HG03066 (cell line): ENCODE measurements at regions not wholly inside any gene's neighbourhood (a gene's known extent, or its start where the extent isn't known, plus 50 kb on each side); places are given as distances from the start of the nearest gene placed in this dataset.

Experiments used
- ATAC-seq: cut with Tn5 transposase; IDR thresholded peaks from one replicate; pipeline ENCODE4 v1.9.1; 2021; ENCODE audit warnings: low read depth; ENCODE audit not compliant: unreplicated experiment

GRCh38 chr3:110711130-110711832 is 360.3 kb upstream of the NECTIN3 start:
- no peak for ATAC-seq

- ATAC-seq = no peak
Measured at GRCh38 chr3:110711851-110712516, 359.6 kb upstream of the NECTIN3 start.

- ATAC-seq = no peak
Measured at GRCh38 chr3:110727056-110727455, 344.6 kb upstream of the NECTIN3 start.

GRCh38 chr3:110731148-110731547 is 340.5 kb upstream of the NECTIN3 start:
- ATAC-seq = no peak

- ATAC-seq = no peak
Measured at GRCh38 chr3:110732420-110732819, 339.2 kb upstream of the NECTIN3 start.

- ATAC-seq = no peak
Measured at GRCh38 chr3:110733045-110733444, 338.6 kb upstream of the NECTIN3 start.

GRCh38 chr3:110734524-110734923 is 337.1 kb upstream of the NECTIN3 start:
- ATAC-seq = no peak

GRCh38 chr3:110736332-110736731 is 335.3 kb upstream of the NECTIN3 start:
- no peak for ATAC-seq

- ATAC-seq = no peak
Measured at GRCh38 chr3:110738531-110738930, 333.1 kb upstream of the NECTIN3 start.

- no peak for ATAC-seq
Measured at GRCh38 chr3:110741891-110742290, 329.7 kb upstream of the NECTIN3 start.

- ATAC-seq = no peak
Measured at GRCh38 chr3:110743202-110743601, 328.4 kb upstream of the NECTIN3 start.

- no peak for ATAC-seq
Measured at GRCh38 chr3:110743984-110744383, 327.6 kb upstream of the NECTIN3 start.

GRCh38 chr3:110744723-110745122 is 326.9 kb upstream of the NECTIN3 start:
- ATAC-seq = no peak

GRCh38 chr3:110749006-110749405 is 322.6 kb upstream of the NECTIN3 start:
- ATAC-seq = no peak

- no peak for ATAC-seq
Measured at GRCh38 chr3:110750201-110750600, 321.4 kb upstream of the NECTIN3 start.

GRCh38 chr3:110752307-110752706 is 319.3 kb upstream of the NECTIN3 start:
- no peak for ATAC-seq

GRCh38 chr3:110753516-110753915 is 318.1 kb upstream of the NECTIN3 start:
- ATAC-seq = no peak

- ATAC-seq = no peak
Measured at GRCh38 chr3:110754212-110754916, 317.3 kb upstream of the NECTIN3 start.

- no peak for ATAC-seq
Measured at GRCh38 chr3:110755345-110755744, 316.3 kb upstream of the NECTIN3 start.

GRCh38 chr3:110756705-110757104 is 314.9 kb upstream of the NECTIN3 start:
- ATAC-seq = no peak

GRCh38 chr3:110758208-110758607 is 313.4 kb upstream of the NECTIN3 start:
- ATAC-seq = no peak

- ATAC-seq = no peak
Measured at GRCh38 chr3:110767156-110767555, 304.5 kb upstream of the NECTIN3 start.
